ENCODE measurements at regions not wholly inside any gene's neighbourhood (a gene's known extent, or its start where the extent isn't known, plus 50 kb on each side); places are given as distances from the start of the nearest gene placed in this dataset.

- DNase-seq (ENCODE audit: low spot score) = no peak
- H3K4me2 ChIP-seq = no peak overlapping the region
- H3K4me3 ChIP-seq = no peak overlapping the region
- TF ChIP-seq EZH2 (IDR thresholded peaks at IDR 0.05; ENCODE audit: borderline replicate concordance) (no peak), CTCF (IDR thresholded peaks at IDR 0.05; ENCODE audit: poor library complexity) (no peak), EZH2phosphoT487 (IDR thresholded peaks at IDR 0.05; ENCODE audit: low read depth, severe bottlenecking, unreplicated experiment) (no peak)
- no peak overlapping the region for H2AFZ ChIP-seq
- no peaks in the 10 kb centered on the region for H4K20me1 ChIP-seq (ENCODE audit: insufficient read depth, poor library complexity, severe bottlenecking)
- H3K9me3 ChIP-seq (ENCODE audit: low read depth) = no peaks in the 10 kb centered on the region
- H3K4me1 ChIP-seq (ENCODE audit: insufficient read depth) = no peaks in the 10 kb centered on the region
- H3K36me3 ChIP-seq (replicated peaks; ENCODE audit: insufficient read depth, low read depth) = no peaks in the 10 kb centered on the region
- no peak overlapping the region for H3K27ac ChIP-seq
- no peaks in the 10 kb centered on the region for H3K27me3 ChIP-seq
- WGBS (ENCODE audit: low lambda C conversion rate, missing lambda C conversion rate) = 96% methylated on average over 4 of the region's 4 CpGs
- no peaks in the 10 kb centered on the region for H3K9me2 ChIP-seq (replicated peaks; ENCODE audit: insufficient read depth)
- no peaks in the 10 kb centered on the region for H3K79me2 ChIP-seq
These were observed 399.1 kb upstream of the ADAMTS5 start for GRCh38 chr21:27366036-27366435.

- Histone ChIP-seq H3K27me3 (no peaks in the 10 kb centered on the region), H3K4me3 (no peak overlapping the region), H3K9me2 (replicated peaks; ENCODE audit: insufficient read depth) (no peaks in the 10 kb centered on the region), H4K20me1 (ENCODE audit: insufficient read depth, poor library complexity, severe bottlenecking) (no peaks in the 10 kb centered on the region), H2AFZ (no peak overlapping the region), H3K9me3 (ENCODE audit: low read depth) (no peaks in the 10 kb centered on the region), H3K4me2 (no peak overlapping the region), H3K27ac (no peak overlapping the region), H3K79me2 (no peaks in the 10 kb centered on the region), H3K36me3 (replicated peaks; ENCODE audit: insufficient read depth, low read depth) (no peaks in the 10 kb centered on the region), H3K4me1 (ENCODE audit: insufficient read depth) (no peaks in the 10 kb centered on the region)
- TF ChIP-seq CTCF (IDR thresholded peaks at IDR 0.05; ENCODE audit: poor library complexity) (no peak), EZH2 (IDR thresholded peaks at IDR 0.05; ENCODE audit: borderline replicate concordance) (no peak), EZH2phosphoT487 (IDR thresholded peaks at IDR 0.05; ENCODE audit: low read depth, severe bottlenecking, unreplicated experiment) (no peak)
- DNase-seq (ENCODE audit: low spot score) = no peak
These were observed 398.5 kb upstream of the ADAMTS5 start for GRCh38 chr21:27365394-27365793.

- Histone ChIP-seq H3K4me2 (no peak overlapping the region), H3K9me2 (replicated peaks; ENCODE audit: insufficient read depth) (no peaks in the 10 kb centered on the region), H2AFZ (no peak overlapping the region), H3K4me3 (no peak overlapping the region), H3K79me2 (no peaks in the 10 kb centered on the region), H3K4me1 (ENCODE audit: insufficient read depth) (peaks cover 5% of the 10 kb centered on the region), H4K20me1 (ENCODE audit: insufficient read depth, poor library complexity, severe bottlenecking) (no peaks in the 10 kb centered on the region), H3K27me3 (no peaks in the 10 kb centered on the region), H3K9me3 (ENCODE audit: low read depth) (no peaks in the 10 kb centered on the region), H3K27ac (no peak overlapping the region), H3K36me3 (replicated peaks; ENCODE audit: insufficient read depth, low read depth) (no peaks in the 10 kb centered on the region)
- DNase-seq (ENCODE audit: low spot score) = no peak
- 74% methylated on average over 3 of the region's 3 CpGs for WGBS (ENCODE audit: low lambda C conversion rate, missing lambda C conversion rate)
- TF ChIP-seq EZH2 (IDR thresholded peaks at IDR 0.05; ENCODE audit: borderline replicate concordance) = no peak
- TF ChIP-seq CTCF (IDR thresholded peaks at IDR 0.05; ENCODE audit: poor library complexity) = no peak
These were observed 397.0 kb upstream of the ADAMTS5 start for GRCh38 chr21:27363719-27364477.
